ENCODE measurements at regions not wholly inside any gene's neighbourhood (a gene's known extent, or its start where the extent isn't known, plus 50 kb on each side); places are given as distances from the start of the nearest gene placed in this dataset.

DNA sequence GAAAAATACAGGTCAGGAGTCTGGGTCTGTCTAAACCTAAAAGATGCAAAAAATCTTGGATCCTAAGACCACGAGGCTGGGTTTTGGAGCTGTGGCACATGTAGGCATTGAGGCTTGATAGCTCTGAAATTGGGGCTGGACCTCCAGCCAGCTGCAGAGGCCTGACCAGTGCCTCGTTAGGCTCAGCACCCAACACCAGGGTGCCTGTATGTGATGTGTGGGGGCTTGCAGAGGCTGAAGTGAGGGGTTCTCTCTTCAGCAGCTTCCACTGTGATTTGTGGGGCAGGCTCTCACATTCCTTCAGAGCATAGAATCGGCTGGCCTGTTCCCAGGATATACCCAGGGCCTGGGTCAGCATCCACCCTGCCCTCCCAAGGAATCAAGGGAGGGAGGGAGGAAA lies 247.8 kb downstream of the BUB3 start:
- no peak for TF ChIP-seq HDGF (IDR thresholded peaks at IDR 0.05; ENCODE audit: borderline replicate concordance)
- TF ChIP-seq BHLHE40 (IDR thresholded peaks at IDR 0.05; ENCODE audit: borderline replicate concordance), result no peak
- TF ChIP-seq ELF4 (IDR thresholded peaks at IDR 0.05), result no peak
- no peak for TF ChIP-seq FOXA1 (IDR thresholded peaks at IDR 0.05)
- TF ChIP-seq SP1 (IDR thresholded peaks at IDR 0.05), result no peak
- no peak for TF ChIP-seq NFRKB (IDR thresholded peaks at IDR 0.05)
- TF ChIP-seq ZNF384 (IDR thresholded peaks at IDR 0.05), result no peak
- no peak for TF ChIP-seq FOXK2 (IDR thresholded peaks at IDR 0.05)
- TF ChIP-seq, protein P1, sequence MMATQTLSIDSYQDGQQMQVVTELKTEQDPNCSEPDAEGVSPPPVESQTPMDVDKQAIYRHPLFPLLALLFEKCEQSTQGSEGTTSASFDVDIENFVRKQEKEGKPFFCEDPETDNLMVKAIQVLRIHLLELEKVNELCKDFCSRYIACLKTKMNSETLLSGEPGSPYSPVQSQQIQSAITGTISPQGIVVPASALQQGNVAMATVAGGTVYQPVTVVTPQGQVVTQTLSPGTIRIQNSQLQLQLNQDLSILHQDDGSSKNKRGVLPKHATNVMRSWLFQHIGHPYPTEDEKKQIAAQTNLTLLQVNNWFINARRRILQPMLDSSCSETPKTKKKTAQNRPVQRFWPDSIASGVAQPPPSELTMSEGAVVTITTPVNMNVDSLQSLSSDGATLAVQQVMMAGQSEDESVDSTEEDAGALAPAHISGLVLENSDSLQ (IDR thresholded peaks at IDR 0.05), result no peak
- no peak for TF ChIP-seq CTBP1 (IDR thresholded peaks at IDR 0.05; ENCODE audit: borderline replicate concordance)
- TF ChIP-seq ARNT (IDR thresholded peaks at IDR 0.05), result no peak
- no peak for TF ChIP-seq FOXM1 (IDR thresholded peaks at IDR 0.05; ENCODE audit: borderline replicate concordance)
- TF ChIP-seq L3MBTL2 (conservative IDR thresholded peaks at IDR 0.05), result no peak
- no peak for TF ChIP-seq LEF1 (IDR thresholded peaks at IDR 0.05; ENCODE audit: borderline replicate concordance)
- CTCF ChIA-PET, result no interaction called here
- DNase-seq (ENCODE audit: extremely low spot score), result no peak
- POLR2A ChIA-PET, result no interaction called here

- TF ChIP-seq BHLHE40 (IDR thresholded peaks at IDR 0.05; ENCODE audit: borderline replicate concordance) (no peak), FOXM1 (IDR thresholded peaks at IDR 0.05; ENCODE audit: borderline replicate concordance) (no peak), ELF4 (IDR thresholded peaks at IDR 0.05) (no peak), NFRKB (IDR thresholded peaks at IDR 0.05) (no peak), SUZ12 (IDR thresholded peaks at IDR 0.05) (no peak)
- no peak for DNase-seq (ENCODE audit: extremely low spot score)
- CTCF ChIA-PET, result no interaction called here
These were observed 248.5 kb downstream of the BUB3 start for GRCh38 chr10:123402656-123403055.

GRCh38 chr10:123404357-123404756 lies 250.2 kb downstream of the BUB3 start:
- ChIA-PET POLR2A (no interaction called here), CTCF (no interaction called here)
- TF ChIP-seq, protein P1 (IDR thresholded peaks at IDR 0.05), result no peak
- TF ChIP-seq NFRKB (IDR thresholded peaks at IDR 0.05) (no peak), ELF4 (IDR thresholded peaks at IDR 0.05) (no peak), FOXA1 (IDR thresholded peaks at IDR 0.05) (no peak), SUZ12 (IDR thresholded peaks at IDR 0.05) (no peak), BHLHE40 (IDR thresholded peaks at IDR 0.05; ENCODE audit: borderline replicate concordance) (no peak), FOXK2 (IDR thresholded peaks at IDR 0.05) (no peak), FOXM1 (IDR thresholded peaks at IDR 0.05; ENCODE audit: borderline replicate concordance) (no peak), CTBP1 (IDR thresholded peaks at IDR 0.05; ENCODE audit: borderline replicate concordance) (no peak), LEF1 (IDR thresholded peaks at IDR 0.05; ENCODE audit: borderline replicate concordance) (no peak), HDGF (IDR thresholded peaks at IDR 0.05; ENCODE audit: borderline replicate concordance) (no peak)
- no peak for DNase-seq (ENCODE audit: extremely low spot score)

More at GRCh38 chr10:123402656-123403055, 248.5 kb downstream of the BUB3 start:
- POLR2A ChIA-PET, result no interaction called here

DNA sequence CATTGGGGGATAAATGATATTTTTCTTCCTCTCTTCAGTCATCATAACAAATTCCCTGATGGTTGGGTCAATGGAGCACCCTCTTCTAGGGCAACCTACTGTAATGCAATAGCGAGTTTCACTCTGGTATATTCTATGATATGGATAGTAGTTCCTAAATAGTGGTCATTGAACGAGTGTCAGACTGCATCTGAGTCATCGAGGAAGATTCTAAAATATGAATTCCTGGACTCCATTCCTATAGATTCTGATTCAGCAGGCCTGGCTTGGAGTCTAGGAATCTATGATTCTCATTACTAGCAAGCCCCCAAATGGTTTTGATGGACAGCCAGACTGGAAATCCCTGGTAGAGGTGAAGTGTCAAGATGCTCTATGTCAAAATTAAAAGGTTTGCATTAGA lies 254.5 kb downstream of the BUB3 start:
- ChIA-PET CTCF (no interaction called here), POLR2A (no interaction called here)

DNA sequence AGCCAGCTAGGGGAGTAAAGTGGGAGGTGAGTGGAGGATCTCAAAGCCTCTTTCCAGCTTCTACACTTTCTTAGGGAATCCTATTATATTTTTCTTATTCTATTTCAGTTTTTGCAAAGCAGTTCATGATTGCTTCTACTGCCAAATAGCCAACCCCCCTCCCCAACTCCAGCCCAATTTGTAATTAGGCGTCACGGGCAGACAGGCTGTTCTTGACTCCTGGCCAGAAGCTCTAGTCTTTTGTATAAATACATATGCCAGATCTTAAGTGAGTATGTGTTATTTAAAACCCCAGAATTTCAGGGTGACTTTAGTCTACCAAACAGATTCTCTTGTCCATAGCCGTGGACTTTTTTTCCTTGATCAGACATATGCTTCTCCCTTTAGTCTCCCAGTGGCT lies 255.2 kb downstream of the BUB3 start:
- ChIA-PET CTCF (no interaction called here), POLR2A (no interaction called here)
- TF ChIP-seq HDGF (IDR thresholded peaks at IDR 0.05; ENCODE audit: borderline replicate concordance) (no peak), FOXA1 (IDR thresholded peaks at IDR 0.05) (no peak), TARDBP (IDR thresholded peaks at IDR 0.05) (no peak)
- DNase-seq (ENCODE audit: extremely low spot score), result no peak

More for the DNA sequence above, 254.5 kb downstream of the BUB3 start:
- no peak for DNase-seq (ENCODE audit: extremely low spot score)
- no peak for TF ChIP-seq SP1 (IDR thresholded peaks at IDR 0.05)
- TF ChIP-seq FOXM1 (IDR thresholded peaks at IDR 0.05; ENCODE audit: borderline replicate concordance), result no peak
- no peak for TF ChIP-seq LEF1 (IDR thresholded peaks at IDR 0.05; ENCODE audit: borderline replicate concordance)
- TF ChIP-seq BHLHE40 (IDR thresholded peaks at IDR 0.05; ENCODE audit: borderline replicate concordance), result no peak
- TF ChIP-seq NFRKB (IDR thresholded peaks at IDR 0.05), result no peak
- no peak for TF ChIP-seq CTBP1 (IDR thresholded peaks at IDR 0.05; ENCODE audit: borderline replicate concordance)
- TF ChIP-seq HDGF (IDR thresholded peaks at IDR 0.05; ENCODE audit: borderline replicate concordance), result no peak
- TF ChIP-seq FOXA1 (IDR thresholded peaks at IDR 0.05), result no peak
- no peak for TF ChIP-seq L3MBTL2 (conservative IDR thresholded peaks at IDR 0.05)

DNA sequence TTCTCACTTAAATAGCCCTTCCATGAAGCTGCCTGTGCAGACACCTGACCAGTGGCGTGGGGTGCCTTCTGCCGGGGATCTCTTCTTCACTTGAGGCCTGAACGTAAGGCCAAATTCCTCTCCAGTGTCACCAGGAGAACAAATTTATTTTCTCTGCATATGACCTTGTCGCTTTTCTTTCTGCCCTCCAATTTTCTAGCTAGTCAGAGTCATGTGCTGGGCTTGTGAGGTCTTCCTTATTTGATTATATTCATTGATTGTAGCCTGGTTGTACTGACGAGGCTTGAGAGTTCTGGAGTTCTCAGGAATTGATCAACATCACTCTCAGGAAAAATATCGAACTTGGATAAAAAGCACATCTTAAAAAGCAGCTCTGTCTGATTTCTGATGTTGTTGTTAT lies 255.7 kb downstream of the BUB3 start:
- TF ChIP-seq SP1 (IDR thresholded peaks at IDR 0.05) (no peak), ARNT (IDR thresholded peaks at IDR 0.05) (no peak), BHLHE40 (IDR thresholded peaks at IDR 0.05; ENCODE audit: borderline replicate concordance) (no peak), FOXM1 (IDR thresholded peaks at IDR 0.05; ENCODE audit: borderline replicate concordance) (no peak), NFRKB (IDR thresholded peaks at IDR 0.05) (no peak), L3MBTL2 (conservative IDR thresholded peaks at IDR 0.05) (no peak), SUZ12 (IDR thresholded peaks at IDR 0.05) (no peak), ZNF384 (IDR thresholded peaks at IDR 0.05) (no peak), FOXK2 (IDR thresholded peaks at IDR 0.05) (no peak), ELF4 (IDR thresholded peaks at IDR 0.05) (no peak), HDGF (IDR thresholded peaks at IDR 0.05; ENCODE audit: borderline replicate concordance) (no peak), CTBP1 (IDR thresholded peaks at IDR 0.05; ENCODE audit: borderline replicate concordance) (no peak), TARDBP (IDR thresholded peaks at IDR 0.05) (no peak)
- TF ChIP-seq, protein P1 (IDR thresholded peaks at IDR 0.05), result no peak
- CTCF ChIA-PET, result no interaction called here

GRCh38 chr10:123413353-123413752 lies 252.8 kb upstream of the GPR26 start:
- DNase-seq (ENCODE audit: extremely low spot score), result no peak
- ChIA-PET POLR2A (no interaction called here), CTCF (no interaction called here)
- TF ChIP-seq CTBP1 (IDR thresholded peaks at IDR 0.05; ENCODE audit: borderline replicate concordance), result no peak
- TF ChIP-seq, protein P1 (IDR thresholded peaks at IDR 0.05), result no peak
- TF ChIP-seq ARNT (IDR thresholded peaks at IDR 0.05), result no peak
- no peak for TF ChIP-seq L3MBTL2 (conservative IDR thresholded peaks at IDR 0.05)
- TF ChIP-seq HDGF (IDR thresholded peaks at IDR 0.05; ENCODE audit: borderline replicate concordance), result no peak
- TF ChIP-seq BHLHE40 (IDR thresholded peaks at IDR 0.05; ENCODE audit: borderline replicate concordance), result no peak
- TF ChIP-seq FOXA1 (IDR thresholded peaks at IDR 0.05), result no peak
- TF ChIP-seq ZNF384 (IDR thresholded peaks at IDR 0.05), result no peak
- no peak for TF ChIP-seq SP1 (IDR thresholded peaks at IDR 0.05)
- TF ChIP-seq ELF4 (IDR thresholded peaks at IDR 0.05), result no peak
- TF ChIP-seq FOXM1 (IDR thresholded peaks at IDR 0.05; ENCODE audit: borderline replicate concordance), result no peak
- no peak for TF ChIP-seq SUZ12 (IDR thresholded peaks at IDR 0.05)
- no peak for TF ChIP-seq FOXK2 (IDR thresholded peaks at IDR 0.05)
- no peak for TF ChIP-seq LEF1 (IDR thresholded peaks at IDR 0.05; ENCODE audit: borderline replicate concordance)
- TF ChIP-seq TARDBP (IDR thresholded peaks at IDR 0.05), result no peak
- no peak for TF ChIP-seq NFRKB (IDR thresholded peaks at IDR 0.05)

More for the DNA sequence above, 255.7 kb downstream of the BUB3 start:
- POLR2A ChIA-PET, result no interaction called here
- no peak for DNase-seq (ENCODE audit: extremely low spot score)

All from HEK293T (cell line).